ENCODE measurements at regions not wholly inside any gene's neighbourhood (a gene's known extent, or its start where the extent isn't known, plus 50 kb on each side); places are given as distances from the start of the nearest gene placed in this dataset.

GRCh38 chr1:36532810-36533401 is 50.2 kb upstream of the CSF3R start:
- TF ChIP-seq ZNF8 (CRISPR knock-in tag; IDR thresholded peaks at IDR 0.05) = no peak
- no peak for TF ChIP-seq SNAI2 (CRISPR knock-in tag; IDR thresholded peaks at IDR 0.05)
- no peak for TF ChIP-seq CREB5 (CRISPR knock-in tag; IDR thresholded peaks at IDR 0.05; ENCODE audit: low read depth)
